Psoas muscle (tissue), 7 donors: ENCODE measurements at regions not wholly inside any gene's neighbourhood (a gene's known extent, or its start where the extent isn't known, plus 50 kb on each side); places are given as distances from the start of the nearest gene placed in this dataset.

Source experiments
- ATAC-seq, 4 donors: fragments of 200-7000 bp; cut with Tn5 transposase; one replicate each; pipeline ENCODE4 v1.9.1; 2020; ENCODE audit warnings: moderate library complexity in 3 of 4, mild to moderate bottlenecking in 2 of 4
- DNase-seq, 2 donors: peaks; one replicate each; pipeline ENCODE4 v3.0.0-alpha.2; 2020
- H3K27ac ChIP-seq: fragments of 200-600 bp; one replicate; pipeline ENCODE4 v1.8.0; 2022
- H3K27me3 ChIP-seq, 3 donors: fragments of 200-600 bp in 1 of 3; one replicate each; pipeline versions ENCODE4 v1.6.1 to v1.8.0; 2013 to 2022; ENCODE audit warnings: low read length in 2 of 3, mild to moderate bottlenecking in 2 of 3, moderate library complexity in 1 of 3; ENCODE audit not compliant: insufficient read depth in 3 of 3
- H3K36me3 ChIP-seq, 2 donors: fragments of 200-600 bp in 1 of 2; one replicate each; pipeline versions ENCODE4 v1.6.1 to v1.8.0; 2013 to 2022; ENCODE audit warnings: low read depth in 1 of 2, mild to moderate bottlenecking in 1 of 2, moderate library complexity in 1 of 2; ENCODE audit not compliant: insufficient read depth in 1 of 2
- H3K4me1 ChIP-seq: fragments of 200-600 bp; one replicate; pipeline ENCODE4 v1.8.0; 2022
- H3K4me3 ChIP-seq: fragments of 200-600 bp; one replicate; pipeline ENCODE4 v1.8.0; 2022; ENCODE audit warnings: mild to moderate bottlenecking
- H3K9me3 ChIP-seq: fragments of 200-600 bp; one replicate; pipeline ENCODE4 v1.8.0; 2022
- CTCF ChIP-seq: fragments of 200-600 bp; IDR thresholded peaks from one replicate; pipeline ENCODE4 v1.8.0; 2022; ENCODE audit warnings: antibody characterized with exemption
- WGBS, 3 donors: extraction: QIAGEN DNeasy Blood & Tissue Kit; methylation state at CpG; one replicate each; pipeline versions ENCODE4 v1.1.6 to v1.1.7; 2013; 5-methylcytosine and 5-hydroxymethylcytosine counted together
- intact Hi-C, 2 donors: fragments of 100-400 bp; cut with DNase I; formaldehyde crosslinking; loops; one replicate each; pipeline versions ENCODE4 v1.11.0 to v1.14.2; 2022
- donor health status: healthy with polysubstance abuse.
- donor health status: DM: no; HTN: no; CAD: no; lungs with moderate emphysema.
- donor health status: Bipolar disorder and iron deficiency.
- donor health status: healthy.
- donor health status: DM: yes; HTN: yes; CAD: no.
- donor health status: DM: no; HTN: no; CAD: no.
- donor health status: DM: yes; HTN: yes; CAD: no.

- DNase-seq (no peak), ATAC-seq (no peak)
- H3K27me3 ChIP-seq: peaks cover 0 to 3% (median 3%) of the 10 kb centered on the region in 3 donors
- no peak overlapping the region for H3K27ac ChIP-seq
- 51 to 57% (median 54%) methylated on average over 10 of the region's 10 CpGs for WGBS, 3 donors
- intact Hi-C loops: no loop called here
- no peaks in the 10 kb centered on the region for H3K4me1 ChIP-seq
- no peak for TF ChIP-seq CTCF
- H3K36me3 ChIP-seq: no peaks in the 10 kb centered on the region
- no peak overlapping the region for H3K4me3 ChIP-seq
- H3K9me3 ChIP-seq: no peaks in the 10 kb centered on the region
Measured at GRCh38 chr3:127473244-127474024, 117.1 kb downstream of the TPRA1 start.

- DNase-seq (no peak), ATAC-seq (no peak)
- H3K27me3 ChIP-seq: peaks cover 0 to 3% (median 3%) of the 10 kb centered on the region in 3 donors
- intact Hi-C loops: no loop called here
- H3K27ac ChIP-seq: no peak overlapping the region
- H3K9me3 ChIP-seq: no peaks in the 10 kb centered on the region
- no peak for TF ChIP-seq CTCF
- WGBS, 3 donors: 74 to 83% (median 78%) methylated on average over 11 of the region's 11 CpGs
- H3K36me3 ChIP-seq: no peaks in the 10 kb centered on the region
- no peaks in the 10 kb centered on the region for H3K4me1 ChIP-seq
- no peak overlapping the region for H3K4me3 ChIP-seq
Measured at GRCh38 chr3:127472506-127472905, 118.0 kb downstream of the TPRA1 start.

- H3K4me1 ChIP-seq: no peaks in the 10 kb centered on the region
- H3K27ac ChIP-seq: no peak overlapping the region
- no peaks in the 10 kb centered on the region for H3K36me3 ChIP-seq
- no peak overlapping the region for H3K4me3 ChIP-seq
- no peaks in the 10 kb centered on the region for H3K9me3 ChIP-seq
- ATAC-seq: no peak
- intact Hi-C loops: no loop called here
- WGBS, 3 donors: 76 to 83% (median 78%) methylated on average over 5 of the region's 5 CpGs
- peaks cover 0 to 3% (median 2%) of the 10 kb centered on the region in 3 donors for H3K27me3 ChIP-seq
- no peak for DNase-seq
- TF ChIP-seq CTCF: no peak
Measured at GRCh38 chr3:127471142-127471541, 119.4 kb downstream of the TPRA1 start.

GRCh38 chr3:127469760-127470159 is 120.8 kb downstream of the TPRA1 start:
- Histone ChIP-seq H3K4me1 (no peaks in the 10 kb centered on the region), H3K9me3 (no peaks in the 10 kb centered on the region), H3K36me3 (no peaks in the 10 kb centered on the region), H3K27ac (no peak overlapping the region), H3K27me3 (peaks cover 0 to 3% (median 2%) of the 10 kb centered on the region in 3 donors), H3K4me3 (no peak overlapping the region)
- no peak for ATAC-seq
- no peak for DNase-seq
- no peak for TF ChIP-seq CTCF
- 64 to 73% (median 71%) methylated on average over 9 of the region's 9 CpGs for WGBS, 3 donors
- intact Hi-C loops: no loop called here

- no peak for TF ChIP-seq CTCF
- ATAC-seq (no peak), DNase-seq (no peak)
- Histone ChIP-seq H3K4me3 (no peak overlapping the region), H3K36me3 (no peaks in the 10 kb centered on the region), H3K27me3 (peaks cover 0 to 2% (median 0%) of the 10 kb centered on the region in 3 donors), H3K27ac (no peak overlapping the region), H3K9me3 (no peaks in the 10 kb centered on the region), H3K4me1 (no peaks in the 10 kb centered on the region)
- WGBS, 3 donors: 33 to 44% (median 43%) methylated on average over 12 of the region's 12 CpGs
- intact Hi-C loops: no loop called here
Measured at GRCh38 chr3:127467391-127467790, 123.1 kb downstream of the TPRA1 start.
